CD8-positive, alpha-beta memory T cell (primary cell): ENCODE measurements at regions not wholly inside any gene's neighbourhood (a gene's known extent, or its start where the extent isn't known, plus 50 kb on each side); places are given as distances from the start of the nearest gene placed in this dataset.
"Not testable (repeated sequence)": the region's sequence is repeated elsewhere in the genome, so short reads cannot be mapped to it uniquely, and the experiment has no call there.

Experiments used
- CTCF ChIA-PET: fragments of 350-600 bp; sonication (Branson Sonifier 250); formaldehyde crosslinking; loops from one replicate; lab custom pipeline; 2021; ENCODE audit warnings: antibody characterized with exemption; lab: Charles Lee
- POLR2A ChIA-PET: fragments of 350-600 bp; sonication (Branson Sonifier 250); formaldehyde crosslinking; loops from one replicate; lab custom pipeline; 2021; ENCODE audit warnings: antibody characterized with exemption; lab: Charles Lee
- DNase-seq, 5 donors: peaks; one replicate each; pipeline versions ENCODE4 v3.0.0 to v3.0.0-alpha.2; 2020 to 2022; ENCODE audit warnings: mixed read lengths in 1 of 5
- H3K27ac ChIP-seq: one replicate; pipeline ENCODE4 v1.7.0; 2013; ENCODE audit warnings: low read depth, mild to moderate bottlenecking, low read length, moderate library complexity
- H3K27me3 ChIP-seq: 2 replicates; pipeline ENCODE4 v1.7.0; 2013; ENCODE audit warnings: low read length, mild to moderate bottlenecking; ENCODE audit not compliant: insufficient read depth, poor library complexity, severe bottlenecking
- H3K36me3 ChIP-seq: 2 replicates; pipeline ENCODE4 v1.7.0; 2013; ENCODE audit warnings: mild to moderate bottlenecking, low read length, moderate library complexity; ENCODE audit not compliant: insufficient read depth
- H3K4me1 ChIP-seq: 2 replicates; pipeline ENCODE4 v1.7.0; 2013; ENCODE audit warnings: mild to moderate bottlenecking, low read length, moderate library complexity; ENCODE audit not compliant: insufficient read depth
- H3K4me3 ChIP-seq: 2 replicates; pipeline ENCODE4 v1.7.0; 2013; ENCODE audit warnings: mild to moderate bottlenecking, low read length
- H3K9me3 ChIP-seq: 2 replicates; pipeline ENCODE4 v1.7.0; 2013; ENCODE audit warnings: mild to moderate bottlenecking, low read length
- H3K27ac Mint-ChIP-seq, 8 donors: one replicate each; pipeline ENCODE4 v1.8.0; 2020 to 2021; ENCODE audit warnings: mixed read lengths in 8 of 8, mild to moderate bottlenecking in 6 of 8, inconsistent platforms in 3 of 8, moderate library complexity in 3 of 8
- H3K27me3 Mint-ChIP-seq, 2 donors: one replicate each; pipeline ENCODE4 v1.8.0; 2020 to 2021; ENCODE audit warnings: mixed read lengths in 2 of 2, mild to moderate bottlenecking in 1 of 2, moderate library complexity in 1 of 2
- H3K36me3 Mint-ChIP-seq, 3 donors: one replicate each; pipeline ENCODE4 v1.8.0; 2020 to 2021; ENCODE audit warnings: mixed read lengths in 3 of 3, inconsistent platforms in 1 of 3, mild to moderate bottlenecking in 1 of 3
- H3K4me1 Mint-ChIP-seq, 3 donors: one replicate each; pipeline ENCODE4 v1.8.0; 2020 to 2021; ENCODE audit warnings: mixed read lengths in 3 of 3, inconsistent platforms in 1 of 3, mild to moderate bottlenecking in 1 of 3
- H3K4me3 Mint-ChIP-seq, 7 donors: one replicate each; pipeline ENCODE4 v1.8.0; 2020 to 2021; ENCODE audit warnings: mixed read lengths in 7 of 7, mild to moderate bottlenecking in 6 of 7, moderate library complexity in 4 of 7, inconsistent platforms in 2 of 7
- H3K9me3 Mint-ChIP-seq, 5 donors: one replicate each; pipeline ENCODE4 v1.8.0; 2020 to 2022; ENCODE audit warnings: mixed read lengths in 5 of 5, mild to moderate bottlenecking in 3 of 5, moderate library complexity in 2 of 5, inconsistent platforms in 1 of 5

DNA sequence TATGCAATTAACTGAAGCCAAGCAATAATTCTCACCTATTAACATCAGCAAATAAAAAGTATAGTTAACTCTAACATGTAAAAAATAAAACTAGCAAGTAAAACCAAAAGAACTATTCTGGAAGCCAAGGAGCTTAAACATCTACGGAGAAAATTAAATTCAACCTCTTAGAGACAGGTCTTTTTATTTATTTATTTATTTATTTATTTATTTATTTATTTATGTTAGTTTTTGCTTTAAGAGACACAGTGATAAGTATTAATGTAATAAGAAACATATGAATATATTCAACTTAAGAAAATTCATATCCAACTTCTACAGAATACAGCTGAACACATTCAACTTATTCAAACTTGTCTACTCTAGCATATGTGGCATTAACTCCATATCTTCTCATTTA is 472.1 kb upstream of the IZUMO3 start:
- Histone ChIP-seq H3K4me1 (no peaks in the 10 kb centered on the region), H3K4me3 (no peak overlapping the region), H3K27ac (no peak overlapping the region), H3K27me3 (no peaks in the 10 kb centered on the region), H3K36me3 (no peaks in the 10 kb centered on the region), H3K9me3 (no peaks in the 10 kb centered on the region)
- ChIA-PET POLR2A (no interaction called here), CTCF (no interaction called here)
- Mint-ChIP-seq H3K4me1 (no peaks in the 10 kb centered on the region), H3K9me3 (peaks cover 18 to 37% (median 21%) of the 10 kb centered on the region in 5 donors), H3K27ac (no peak overlapping the region), H3K4me3 (no peak overlapping the region), H3K36me3 (peaks cover 0 to 1% (median 0%) of the 10 kb centered on the region in 3 donors), H3K27me3 (no peaks in the 10 kb centered on the region)
- no peak for DNase-seq

GRCh38 chr9:25010027-25010662 is 464.4 kb upstream of the IZUMO3 start:
- ChIA-PET POLR2A (no interaction called here), CTCF (no interaction called here)
- H3K27me3 Mint-ChIP-seq, result no peaks in the 10 kb centered on the region
- no peak overlapping the region for H3K27ac Mint-ChIP-seq
- no peak overlapping the region for H3K4me3 Mint-ChIP-seq
- Histone ChIP-seq H3K27ac (no peak overlapping the region), H3K27me3 (no peaks in the 10 kb centered on the region), H3K9me3 (no peaks in the 10 kb centered on the region), H3K4me1 (no peaks in the 10 kb centered on the region), H3K36me3 (no peaks in the 10 kb centered on the region), H3K4me3 (no peak overlapping the region)
- no peak for DNase-seq
- no peaks in the 10 kb centered on the region for H3K36me3 Mint-ChIP-seq
- H3K4me1 Mint-ChIP-seq, result no peaks in the 10 kb centered on the region
- H3K9me3 Mint-ChIP-seq, result peaks cover 5 to 59% (median 15%) of the 10 kb centered on the region in 5 donors

DNA sequence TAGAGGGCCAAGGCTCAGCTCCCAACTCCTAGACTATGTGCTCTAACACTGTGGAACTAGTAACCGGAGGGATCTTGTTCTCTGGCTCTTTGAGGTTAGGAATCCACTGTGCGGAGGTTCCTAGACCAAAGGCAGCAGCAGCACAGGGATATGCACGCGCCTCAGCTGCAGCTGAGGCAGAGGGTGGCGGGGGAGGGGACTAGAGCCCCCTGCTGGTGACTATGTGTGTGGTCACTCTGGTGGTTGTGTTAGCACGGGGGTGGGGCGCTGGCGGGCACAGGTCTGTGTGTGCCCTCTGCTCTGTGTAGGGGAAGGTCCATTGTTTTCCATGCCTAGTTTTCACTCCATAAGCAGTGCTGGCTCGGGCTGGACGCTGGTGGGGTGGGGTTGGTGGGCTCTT is 458.0 kb upstream of the IZUMO3 start:
- Mint-ChIP-seq H3K9me3 (peaks cover 2 to 38% (median 19%) of the 10 kb centered on the region in 5 donors), H3K27me3 (no peaks in the 10 kb centered on the region), H3K4me3 (no peak overlapping the region), H3K36me3 (no peaks in the 10 kb centered on the region), H3K27ac (no peak overlapping the region), H3K4me1 (no peaks in the 10 kb centered on the region)
- H3K9me3 ChIP-seq, result no peaks in the 10 kb centered on the region
- DNase-seq, result peak in 1 of 5 donors; percentile 12
- no peaks in the 10 kb centered on the region for H3K27me3 ChIP-seq
- ChIA-PET CTCF (no interaction called here), POLR2A (no interaction called here)
- no peak overlapping the region for H3K27ac ChIP-seq
- H3K36me3 ChIP-seq, result no peaks in the 10 kb centered on the region
- no peak overlapping the region for H3K4me3 ChIP-seq
- no peaks in the 10 kb centered on the region for H3K4me1 ChIP-seq

DNA sequence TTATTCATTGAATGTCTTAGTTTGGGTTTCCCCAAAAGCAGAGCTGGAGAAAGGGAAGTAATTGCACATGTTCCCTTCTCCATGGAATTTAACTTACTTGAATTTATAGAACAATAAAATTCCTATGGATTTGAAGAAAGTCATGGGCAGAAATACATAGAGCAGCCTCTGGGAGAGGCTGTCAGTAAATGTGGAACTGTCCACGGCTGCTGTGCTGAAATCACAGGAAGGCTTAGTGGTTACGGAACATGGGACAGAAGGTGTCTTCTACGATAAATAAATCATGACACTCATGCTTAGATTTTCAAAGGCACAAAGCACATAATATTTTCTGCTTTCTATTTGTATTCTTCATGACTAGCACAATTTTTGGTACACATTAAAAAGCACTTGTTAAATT is 440.6 kb upstream of the IZUMO3 start:
- Mint-ChIP-seq H3K27me3 (no peaks in the 10 kb centered on the region), H3K4me1 (no peaks in the 10 kb centered on the region), H3K36me3 (no peaks in the 10 kb centered on the region), H3K27ac (no peak overlapping the region), H3K4me3 (no peak overlapping the region), H3K9me3 (peaks cover 14 to 52% (median 19%) of the 10 kb centered on the region in 5 donors)
- Histone ChIP-seq H3K36me3 (no peaks in the 10 kb centered on the region), H3K27ac (no peak overlapping the region), H3K27me3 (no peaks in the 10 kb centered on the region), H3K9me3 (no peaks in the 10 kb centered on the region), H3K4me1 (no peaks in the 10 kb centered on the region), H3K4me3 (no peak overlapping the region)
- POLR2A ChIA-PET, result no interaction called here
- CTCF ChIA-PET, result no interaction called here
- DNase-seq, result no peak

- H3K36me3 ChIP-seq, POLR2A ChIA-PET, H3K27ac ChIP-seq, H3K4me3 ChIP-seq, DNase-seq, H3K27ac Mint-ChIP-seq, H3K4me1 Mint-ChIP-seq, H3K9me3 ChIP-seq, CTCF ChIA-PET, H3K36me3 Mint-ChIP-seq, H3K4me3 Mint-ChIP-seq, H3K27me3 ChIP-seq, H3K4me1 ChIP-seq, H3K27me3 Mint-ChIP-seq: not testable (repeated sequence)
- H3K9me3 Mint-ChIP-seq, result peaks cover 12 to 39% (median 18%) of the 10 kb centered on the region in 5 donors
These were observed 425.1 kb upstream of the IZUMO3 start for GRCh38 chr9:24970780-24971179.

DNA sequence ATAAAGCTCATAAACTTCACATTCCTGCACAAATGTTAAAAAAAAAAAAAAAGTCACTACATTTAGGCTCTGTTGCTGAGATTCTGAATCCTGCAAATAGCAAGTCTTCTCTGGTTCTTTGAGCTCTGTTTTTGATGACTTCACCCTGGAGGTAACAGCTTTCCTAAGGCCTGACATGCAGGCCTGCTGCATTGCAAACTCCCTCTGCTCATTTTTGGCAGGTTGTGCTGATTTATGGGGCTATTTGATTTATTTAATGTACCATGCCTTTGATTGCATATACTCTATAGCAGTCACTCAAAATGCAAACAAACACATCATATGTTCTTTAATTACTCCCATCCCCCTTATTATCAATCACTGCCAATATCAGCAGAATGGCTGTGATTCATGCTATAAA is 416.1 kb upstream of the IZUMO3 start:
- no peaks in the 10 kb centered on the region for H3K27me3 Mint-ChIP-seq
- H3K4me1 ChIP-seq, result no peaks in the 10 kb centered on the region
- no peak overlapping the region for H3K4me3 Mint-ChIP-seq
- peaks cover 8 to 45% (median 18%) of the 10 kb centered on the region in 5 donors for H3K9me3 Mint-ChIP-seq
- POLR2A ChIA-PET, result interaction anchor here (0.6 kb wide), 1 partner anchor 8 kb away, joined by 3 read pairs; no protein-coding TSS in a partner anchor
- no peaks in the 10 kb centered on the region for H3K27me3 ChIP-seq
- no peak overlapping the region for H3K27ac Mint-ChIP-seq
- no peaks in the 10 kb centered on the region for H3K36me3 Mint-ChIP-seq
- H3K4me3 ChIP-seq, result no peak overlapping the region
- H3K27ac ChIP-seq, result no peak overlapping the region
- CTCF ChIA-PET, result no interaction called here
- H3K36me3 ChIP-seq, result no peaks in the 10 kb centered on the region
- DNase-seq, result no peak
- H3K9me3 ChIP-seq, result no peaks in the 10 kb centered on the region
- H3K4me1 Mint-ChIP-seq, result no peaks in the 10 kb centered on the region

GRCh38 chr9:24953070-24953469 is 407.4 kb upstream of the IZUMO3 start:
- H3K4me3 ChIP-seq, result no peak overlapping the region
- peaks cover 4 to 41% (median 16%) of the 10 kb centered on the region in 5 donors for H3K9me3 Mint-ChIP-seq
- no peaks in the 10 kb centered on the region for H3K36me3 ChIP-seq
- no peaks in the 10 kb centered on the region for H3K4me1 ChIP-seq
- H3K9me3 ChIP-seq, result no peaks in the 10 kb centered on the region
- no peaks in the 10 kb centered on the region for H3K4me1 Mint-ChIP-seq
- ChIA-PET CTCF (no interaction called here), POLR2A (no interaction called here)
- no peak overlapping the region for H3K27ac ChIP-seq
- H3K27me3 Mint-ChIP-seq, result no peaks in the 10 kb centered on the region
- no peak overlapping the region for H3K27ac Mint-ChIP-seq
- H3K36me3 Mint-ChIP-seq, result no peaks in the 10 kb centered on the region
- DNase-seq, result no peak
- no peaks in the 10 kb centered on the region for H3K27me3 ChIP-seq
- no peak overlapping the region for H3K4me3 Mint-ChIP-seq

- POLR2A ChIA-PET, result no interaction called here
- Histone ChIP-seq H3K27ac (no peak overlapping the region), H3K4me1 (no peaks in the 10 kb centered on the region), H3K36me3 (no peaks in the 10 kb centered on the region), H3K4me3 (no peak overlapping the region), H3K27me3 (no peaks in the 10 kb centered on the region), H3K9me3 (no peaks in the 10 kb centered on the region)
- H3K4me3 Mint-ChIP-seq, result no peak overlapping the region
- H3K36me3 Mint-ChIP-seq, result no peaks in the 10 kb centered on the region
- DNase-seq, result no peak
- H3K27ac Mint-ChIP-seq, result no peak overlapping the region
- H3K9me3 Mint-ChIP-seq, result peaks cover 6 to 38% (median 17%) of the 10 kb centered on the region in 5 donors
- H3K27me3 Mint-ChIP-seq, result no peaks in the 10 kb centered on the region
- CTCF ChIA-PET, result no interaction called here
- no peaks in the 10 kb centered on the region for H3K4me1 Mint-ChIP-seq
These were observed 393.6 kb upstream of the IZUMO3 start for GRCh38 chr9:24939109-24939850.
